ENCODE measurements at regions not wholly inside any gene's neighbourhood (a gene's known extent, or its start where the extent isn't known, plus 50 kb on each side); places are given as distances from the start of the nearest gene placed in this dataset.

DNA sequence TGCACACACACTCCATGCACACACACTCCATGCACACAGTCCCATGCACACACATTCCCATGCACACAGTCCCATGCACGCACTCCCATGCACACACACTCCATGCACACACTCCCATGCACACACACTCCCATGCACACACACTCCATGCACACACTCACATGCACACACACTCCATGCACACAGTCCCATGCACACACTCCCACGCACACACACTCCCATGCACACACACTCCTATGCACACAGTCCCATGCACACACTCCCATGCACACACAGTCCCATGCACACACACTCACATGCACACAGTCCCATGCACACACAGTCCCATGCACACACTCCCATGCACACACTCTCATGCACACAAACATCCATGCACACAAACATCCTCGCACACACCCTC is 168.4 kb downstream of the TTLL2 start:
- TF ChIP-seq ESRRA (IDR thresholded peaks at IDR 0.05; ENCODE audit: borderline replicate concordance, low read length) (no peak), POLR2A (IDR thresholded peaks at IDR 0.05; ENCODE audit: low read length) (no peak), EP300 (IDR thresholded peaks at IDR 0.05) (no peak)
- TF ChIP-seq, protein P1, sequence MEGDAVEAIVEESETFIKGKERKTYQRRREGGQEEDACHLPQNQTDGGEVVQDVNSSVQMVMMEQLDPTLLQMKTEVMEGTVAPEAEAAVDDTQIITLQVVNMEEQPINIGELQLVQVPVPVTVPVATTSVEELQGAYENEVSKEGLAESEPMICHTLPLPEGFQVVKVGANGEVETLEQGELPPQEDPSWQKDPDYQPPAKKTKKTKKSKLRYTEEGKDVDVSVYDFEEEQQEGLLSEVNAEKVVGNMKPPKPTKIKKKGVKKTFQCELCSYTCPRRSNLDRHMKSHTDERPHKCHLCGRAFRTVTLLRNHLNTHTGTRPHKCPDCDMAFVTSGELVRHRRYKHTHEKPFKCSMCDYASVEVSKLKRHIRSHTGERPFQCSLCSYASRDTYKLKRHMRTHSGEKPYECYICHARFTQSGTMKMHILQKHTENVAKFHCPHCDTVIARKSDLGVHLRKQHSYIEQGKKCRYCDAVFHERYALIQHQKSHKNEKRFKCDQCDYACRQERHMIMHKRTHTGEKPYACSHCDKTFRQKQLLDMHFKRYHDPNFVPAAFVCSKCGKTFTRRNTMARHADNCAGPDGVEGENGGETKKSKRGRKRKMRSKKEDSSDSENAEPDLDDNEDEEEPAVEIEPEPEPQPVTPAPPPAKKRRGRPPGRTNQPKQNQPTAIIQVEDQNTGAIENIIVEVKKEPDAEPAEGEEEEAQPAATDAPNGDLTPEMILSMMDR (IDR thresholded peaks at IDR 0.05) = no peak

All from A549 (cell line).